ENCODE measurements at regions not wholly inside any gene's neighbourhood (a gene's known extent, or its start where the extent isn't known, plus 50 kb on each side); places are given as distances from the start of the nearest gene placed in this dataset.

DNA sequence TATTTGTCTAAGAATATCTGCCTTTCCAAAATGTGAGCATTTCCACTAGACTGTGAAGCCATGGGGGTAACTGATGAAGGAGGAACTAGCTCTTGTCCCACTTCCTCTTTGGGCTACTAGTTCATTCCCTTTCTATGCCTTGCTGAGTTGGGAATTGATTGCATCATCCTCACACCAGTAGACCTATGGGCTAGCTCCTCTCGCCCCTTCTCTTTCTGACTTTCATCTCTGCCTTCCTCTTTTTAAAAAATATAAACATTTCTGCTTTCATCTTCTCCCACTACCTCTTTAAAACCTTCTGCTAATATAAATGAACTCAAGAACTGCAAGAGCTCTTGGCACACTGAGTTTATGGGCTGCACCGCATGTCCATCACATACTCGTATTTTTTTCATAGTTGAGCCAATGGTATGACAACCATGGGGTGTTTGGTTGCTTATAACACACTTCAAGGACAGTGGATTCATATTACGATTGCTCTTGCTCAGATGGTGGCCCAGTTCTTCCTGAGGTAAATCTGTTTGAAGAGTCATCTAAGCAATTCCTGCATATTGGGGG lies 182.0 kb downstream of the REEP3 start:
- no peaks in the 10 kb centered on the region for H3K9me3 ChIP-seq
- intact Hi-C loops (cut with DNase I, micrococcal nuclease): no loop called here
- H3K4me1 ChIP-seq (ENCODE audit: low read depth): no peaks in the 10 kb centered on the region
- no peak for TF ChIP-seq CTCF (IDR thresholded peaks at IDR 0.05)
- peak; percentile 43 for ATAC-seq
- H3K36me3 ChIP-seq (ENCODE audit: low read depth): no peaks in the 10 kb centered on the region
- DNase-seq: no peak
- no peak overlapping the region for H3K4me3 ChIP-seq

GRCh38 chr10:63703740-63704345 lies 182.6 kb downstream of the REEP3 start:
- Histone ChIP-seq H3K4me1 (ENCODE audit: low read depth) (no peaks in the 10 kb centered on the region), H3K36me3 (ENCODE audit: low read depth) (no peaks in the 10 kb centered on the region), H3K4me3 (no peak overlapping the region), H3K9me3 (no peaks in the 10 kb centered on the region)
- TF ChIP-seq CTCF (IDR thresholded peaks at IDR 0.05): no peak
- intact Hi-C loops (cut with DNase I, micrococcal nuclease): no loop called here
- no peak for ATAC-seq
- DNase-seq: no peak

GRCh38 chr10:63707254-63707910 lies 186.2 kb downstream of the REEP3 start:
- intact Hi-C loops (cut with DNase I, micrococcal nuclease): no loop called here
- no peak for TF ChIP-seq CTCF (IDR thresholded peaks at IDR 0.05)
- ATAC-seq (peak; percentile 60), DNase-seq (no peak)
- no peak overlapping the region for H3K4me3 ChIP-seq
- H3K9me3 ChIP-seq: no peaks in the 10 kb centered on the region
- no peaks in the 10 kb centered on the region for H3K36me3 ChIP-seq (ENCODE audit: low read depth)
- peaks cover 16% of the 10 kb centered on the region for H3K4me1 ChIP-seq (ENCODE audit: low read depth)

DNA sequence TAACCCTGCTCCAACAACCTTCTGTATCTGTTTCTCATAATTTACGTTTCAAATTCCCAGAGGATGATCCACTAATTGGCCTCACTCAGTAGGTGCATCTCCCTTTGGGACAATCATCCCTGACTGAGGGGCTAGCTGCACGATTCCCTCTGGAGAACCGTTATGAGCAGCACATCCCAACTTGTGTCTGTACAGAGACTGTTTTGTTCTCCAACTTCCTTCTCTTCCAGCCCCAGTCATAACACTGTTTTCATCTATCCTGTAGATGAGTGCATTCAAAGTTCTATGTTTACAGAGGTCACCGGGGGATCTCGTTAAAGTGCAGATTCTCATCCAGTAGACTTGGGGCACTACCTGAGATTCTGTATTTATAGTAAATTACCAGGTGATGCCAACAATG lies 187.2 kb downstream of the REEP3 start:
- DNase-seq (no peak), ATAC-seq (no peak)
- no peak for TF ChIP-seq CTCF (IDR thresholded peaks at IDR 0.05)
- Histone ChIP-seq H3K4me1 (ENCODE audit: low read depth) (peaks cover 26% of the 10 kb centered on the region), H3K36me3 (ENCODE audit: low read depth) (no peaks in the 10 kb centered on the region), H3K4me3 (no peak overlapping the region), H3K9me3 (no peaks in the 10 kb centered on the region)
- intact Hi-C loops (cut with DNase I, micrococcal nuclease): no loop called here

- intact Hi-C loops (cut with DNase I, micrococcal nuclease): loop anchor here (5.0 kb wide), 2 partner anchors 83 to 188 kb away; partner anchors contain the start of gene REEP3 (in 1 of the 2)
- Histone ChIP-seq H3K4me3 (no peak overlapping the region), H3K36me3 (ENCODE audit: low read depth) (no peaks in the 10 kb centered on the region), H3K9me3 (no peaks in the 10 kb centered on the region), H3K4me1 (ENCODE audit: low read depth) (peaks cover 31% of the 10 kb centered on the region)
- no peak for TF ChIP-seq CTCF (IDR thresholded peaks at IDR 0.05)
- no peak for DNase-seq
- ATAC-seq: no peak
These were observed 189.5 kb downstream of the REEP3 start for GRCh38 chr10:63710703-63711102.
